ENCODE measurements at regions not wholly inside any gene's neighbourhood (a gene's known extent, or its start where the extent isn't known, plus 50 kb on each side); places are given as distances from the start of the nearest gene placed in this dataset.

DNA sequence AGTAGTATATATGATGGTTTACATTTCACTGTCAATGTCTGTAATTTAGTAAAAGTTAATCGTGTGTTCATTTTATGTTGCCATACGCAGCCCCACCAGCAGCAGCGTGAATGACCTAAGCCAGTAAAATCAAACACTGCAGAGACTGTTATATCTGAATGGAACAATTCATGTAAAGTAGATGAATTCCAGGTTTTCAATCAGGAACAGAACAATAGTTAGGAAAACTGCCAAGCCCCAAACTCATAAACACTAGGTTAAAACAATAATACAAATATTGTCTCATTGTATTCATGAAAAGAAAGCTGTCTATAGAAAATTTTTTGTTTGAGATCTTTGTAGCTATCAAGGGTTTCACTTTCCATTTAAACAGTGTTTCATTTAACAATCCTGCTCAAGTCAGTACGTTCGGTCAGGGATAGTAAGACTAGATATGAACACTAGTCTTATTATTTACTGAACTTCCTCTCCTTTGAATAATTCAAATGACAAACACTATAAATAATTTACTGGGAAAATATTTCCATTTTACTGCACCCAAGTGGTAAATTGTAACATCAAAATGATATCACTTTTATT is 256.8 kb upstream of the FLRT2 start:
- Histone ChIP-seq H3K27me3 (no peaks in the 10 kb centered on the region), H3K9me3 (no peaks in the 10 kb centered on the region), H3K4me3 (no peak overlapping the region), H3K4me1 (ENCODE audit: insufficient read depth) (no peaks in the 10 kb centered on the region), H3K36me3 (no peaks in the 10 kb centered on the region), H3K27ac (no peak overlapping the region)
- 60 to 63% (median 63%) methylated on average over 5 of the region's 5 CpGs for WGBS, 3 donors
- TF ChIP-seq EP300 (IDR thresholded peaks at IDR 0.05) = no peak
- TF ChIP-seq, protein P1, sequence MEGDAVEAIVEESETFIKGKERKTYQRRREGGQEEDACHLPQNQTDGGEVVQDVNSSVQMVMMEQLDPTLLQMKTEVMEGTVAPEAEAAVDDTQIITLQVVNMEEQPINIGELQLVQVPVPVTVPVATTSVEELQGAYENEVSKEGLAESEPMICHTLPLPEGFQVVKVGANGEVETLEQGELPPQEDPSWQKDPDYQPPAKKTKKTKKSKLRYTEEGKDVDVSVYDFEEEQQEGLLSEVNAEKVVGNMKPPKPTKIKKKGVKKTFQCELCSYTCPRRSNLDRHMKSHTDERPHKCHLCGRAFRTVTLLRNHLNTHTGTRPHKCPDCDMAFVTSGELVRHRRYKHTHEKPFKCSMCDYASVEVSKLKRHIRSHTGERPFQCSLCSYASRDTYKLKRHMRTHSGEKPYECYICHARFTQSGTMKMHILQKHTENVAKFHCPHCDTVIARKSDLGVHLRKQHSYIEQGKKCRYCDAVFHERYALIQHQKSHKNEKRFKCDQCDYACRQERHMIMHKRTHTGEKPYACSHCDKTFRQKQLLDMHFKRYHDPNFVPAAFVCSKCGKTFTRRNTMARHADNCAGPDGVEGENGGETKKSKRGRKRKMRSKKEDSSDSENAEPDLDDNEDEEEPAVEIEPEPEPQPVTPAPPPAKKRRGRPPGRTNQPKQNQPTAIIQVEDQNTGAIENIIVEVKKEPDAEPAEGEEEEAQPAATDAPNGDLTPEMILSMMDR (IDR thresholded peaks at IDR 0.05) = no peak
- no peak for TF ChIP-seq POLR2A (IDR thresholded peaks at IDR 0.05)
- no peak for DNase-seq
- intact Hi-C loops (cut with DNase I) = no loop called here

- TF ChIP-seq, protein P1 (IDR thresholded peaks at IDR 0.05) = no peak
- TF ChIP-seq POLR2A (IDR thresholded peaks at IDR 0.05) (no peak), EP300 (IDR thresholded peaks at IDR 0.05) (no peak)
- no peak for DNase-seq
- no peak overlapping the region for H3K4me3 ChIP-seq
- no peaks in the 10 kb centered on the region for H3K9me3 ChIP-seq
- H3K27ac ChIP-seq = no peak overlapping the region
- WGBS, 3 donors = 85 to 93% (median 85%) methylated on average over 1 of the region's 1 CpG
- no peaks in the 10 kb centered on the region for H3K27me3 ChIP-seq
- no peaks in the 10 kb centered on the region for H3K36me3 ChIP-seq
- no peaks in the 10 kb centered on the region for H3K4me1 ChIP-seq (ENCODE audit: insufficient read depth)
- intact Hi-C loops (cut with DNase I) = no loop called here
Measured at GRCh38 chr14:85273952-85274351, 256.0 kb upstream of the FLRT2 start.

GRCh38 chr14:85276161-85276978 is 253.6 kb upstream of the FLRT2 start:
- DNase-seq = no peak
- H3K27ac ChIP-seq = no peak overlapping the region
- WGBS, 3 donors = 56 to 60% (median 56%) methylated on average over 5 of the region's 5 CpGs
- no peaks in the 10 kb centered on the region for H3K27me3 ChIP-seq
- no peaks in the 10 kb centered on the region for H3K9me3 ChIP-seq
- TF ChIP-seq, protein P1 (IDR thresholded peaks at IDR 0.05) = no peak
- TF ChIP-seq EP300 (IDR thresholded peaks at IDR 0.05) (no peak), POLR2A (IDR thresholded peaks at IDR 0.05) (no peak)
- no peak overlapping the region for H3K4me3 ChIP-seq
- intact Hi-C loops (cut with DNase I) = no loop called here
- H3K4me1 ChIP-seq (ENCODE audit: insufficient read depth) = no peaks in the 10 kb centered on the region
- H3K36me3 ChIP-seq = no peaks in the 10 kb centered on the region

- Histone ChIP-seq H3K27ac (no peak overlapping the region), H3K4me1 (ENCODE audit: insufficient read depth) (no peaks in the 10 kb centered on the region), H3K4me3 (no peak overlapping the region), H3K36me3 (no peaks in the 10 kb centered on the region), H3K9me3 (no peaks in the 10 kb centered on the region), H3K27me3 (no peaks in the 10 kb centered on the region)
- DNase-seq = no peak
- intact Hi-C loops (cut with DNase I) = no loop called here
- TF ChIP-seq, protein P1 (IDR thresholded peaks at IDR 0.05) = no peak
- TF ChIP-seq POLR2A (IDR thresholded peaks at IDR 0.05) = no peak
- TF ChIP-seq EP300 (IDR thresholded peaks at IDR 0.05) = no peak
- WGBS, 3 donors = 54 to 81% (median 61%) methylated on average over 2 of the region's 2 CpGs
Measured at GRCh38 chr14:85276979-85277228, 253.0 kb upstream of the FLRT2 start.

All from ovary (tissue), 7 donors.